ENCODE measurements at regions not wholly inside any gene's neighbourhood (a gene's known extent, or its start where the extent isn't known, plus 50 kb on each side); places are given as distances from the start of the nearest gene placed in this dataset.

DNA sequence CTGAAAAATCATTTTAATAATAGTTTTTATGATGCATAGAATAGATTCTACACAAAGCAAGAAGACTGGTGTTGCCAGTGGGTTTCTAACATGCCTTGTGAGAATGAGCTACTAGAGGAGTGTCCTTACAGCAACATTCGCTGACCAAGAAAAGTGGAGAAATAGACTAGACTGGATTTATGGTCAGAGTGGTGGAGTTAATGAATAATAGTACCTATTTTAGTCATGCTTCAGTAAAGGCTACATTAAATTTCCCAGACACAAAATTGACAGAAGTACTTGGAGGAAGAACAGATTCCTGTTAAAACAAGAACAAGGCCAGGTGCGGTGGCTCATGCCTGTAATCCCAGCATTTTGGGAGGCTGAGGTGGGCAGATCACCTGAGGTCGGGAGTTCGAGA lies 539.2 kb downstream of the ETS1 start:
- FAIRE-seq = no peak
- whole genome bisulfite sequencing (ENCODE audit: insufficient coverage, insufficient replicate concordance, low lambda C conversion rate, missing lambda C conversion rate) = 49% methylated on average over 4 of the region's 4 CpGs
- Histone ChIP-seq H3K4me3 (no peak overlapping the region), H3K27me3 (replicated peaks in 1 of 2; ENCODE audit: control insufficient read depth in 2 of 2, insufficient read depth in 2 of 2, low read length in 1 of 2) (peaks cover 0 to 1% of the 10 kb centered on the region in 2 experiments; a peak in 1 of 4 replicates), H3K4me2 (ENCODE audit: control insufficient read depth, insufficient read depth) (no peak overlapping the region), H3K27ac (ENCODE audit: control insufficient read depth, insufficient read depth) (no peak overlapping the region), H2AFZ (ENCODE audit: control insufficient read depth, low read depth, low read length) (no peak overlapping the region), H3K9me3 (replicated peaks; ENCODE audit: control insufficient read depth, insufficient read depth, low read length) (no peaks in the 10 kb centered on the region), H3K4me1 (ENCODE audit: control insufficient read depth, insufficient read depth, low read length) (no peaks in the 10 kb centered on the region), H4K20me1 (ENCODE audit: control insufficient read depth, insufficient read depth) (no peaks in the 10 kb centered on the region), H3K9ac (ENCODE audit: control insufficient read depth, insufficient read depth, low read length) (no peak overlapping the region), H3K79me2 (ENCODE audit: control insufficient read depth, insufficient read depth, low read length) (no peaks in the 10 kb centered on the region), H3K36me3 (ENCODE audit: control insufficient read depth in 2 of 2, insufficient read depth in 2 of 2, low read length in 1 of 2) (no peaks in the 10 kb centered on the region)
- ChIA-PET SMC1A (ENCODE audit: uncharacterized antibody, unreplicated experiment) (interaction anchor here (0.5 kb wide), 1 partner anchor 101 kb away, joined by 3 read pairs; no protein-coding TSS in a partner anchor), CTCF (no interaction called here), RAD21 (ENCODE audit: unreplicated experiment) (no interaction called here), POLR2A (no interaction called here)
- no peak for TF ChIP-seq JUNB (IDR thresholded peaks at IDR 0.05)
- TF ChIP-seq NR2C1 (IDR thresholded peaks at IDR 0.05) = no peak
- TF ChIP-seq HDAC2 (IDR thresholded peaks at IDR 0.05) = no peak
- no peak for TF ChIP-seq MEF2A (IDR thresholded peaks at IDR 0.05; ENCODE audit: insufficient read depth, low read depth, low read length)
- TF ChIP-seq BCL11A (IDR thresholded peaks at IDR 0.05; ENCODE audit: low read depth, low read length) = no peak
- TF ChIP-seq, protein P1, sequence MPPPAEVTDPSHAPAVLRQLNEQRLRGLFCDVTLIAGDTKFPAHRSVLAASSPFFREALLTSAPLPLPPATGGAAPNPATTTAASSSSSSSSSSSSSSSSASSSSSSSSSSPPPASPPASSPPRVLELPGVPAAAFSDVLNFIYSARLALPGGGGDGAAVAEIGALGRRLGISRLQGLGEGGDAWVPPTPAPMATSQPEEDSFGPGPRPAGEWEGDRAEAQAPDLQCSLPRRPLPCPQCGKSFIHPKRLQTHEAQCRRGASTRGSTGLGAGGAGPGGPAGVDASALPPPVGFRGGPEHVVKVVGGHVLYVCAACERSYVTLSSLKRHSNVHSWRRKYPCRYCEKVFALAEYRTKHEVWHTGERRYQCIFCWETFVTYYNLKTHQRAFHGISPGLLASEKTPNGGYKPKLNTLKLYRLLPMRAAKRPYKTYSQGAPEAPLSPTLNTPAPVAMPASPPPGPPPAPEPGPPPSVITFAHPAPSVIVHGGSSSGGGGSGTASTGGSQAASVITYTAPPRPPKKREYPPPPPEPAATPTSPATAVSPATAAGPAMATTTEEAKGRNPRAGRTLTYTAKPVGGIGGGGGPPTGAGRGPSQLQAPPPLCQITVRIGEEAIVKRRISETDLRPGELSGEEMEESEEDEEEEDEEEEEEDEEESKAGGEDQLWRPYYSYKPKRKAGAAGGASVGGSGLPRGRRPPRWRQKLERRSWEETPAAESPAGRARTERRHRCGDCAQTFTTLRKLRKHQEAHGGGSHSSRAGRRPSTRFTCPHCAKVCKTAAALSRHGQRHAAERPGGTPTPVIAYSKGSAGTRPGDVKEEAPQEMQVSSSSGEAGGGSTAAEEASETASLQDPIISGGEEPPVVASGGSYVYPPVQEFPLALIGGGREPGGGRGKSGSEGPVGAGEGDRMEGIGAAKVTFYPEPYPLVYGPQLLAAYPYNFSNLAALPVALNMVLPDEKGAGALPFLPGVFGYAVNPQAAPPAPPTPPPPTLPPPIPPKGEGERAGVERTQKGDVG (CRISPR knock-in tag; IDR thresholded peaks at IDR 0.05) = no peak
- TF ChIP-seq NR2F1 (conservative IDR thresholded peaks at IDR 0.05) = no peak
- TF ChIP-seq, protein P2, sequence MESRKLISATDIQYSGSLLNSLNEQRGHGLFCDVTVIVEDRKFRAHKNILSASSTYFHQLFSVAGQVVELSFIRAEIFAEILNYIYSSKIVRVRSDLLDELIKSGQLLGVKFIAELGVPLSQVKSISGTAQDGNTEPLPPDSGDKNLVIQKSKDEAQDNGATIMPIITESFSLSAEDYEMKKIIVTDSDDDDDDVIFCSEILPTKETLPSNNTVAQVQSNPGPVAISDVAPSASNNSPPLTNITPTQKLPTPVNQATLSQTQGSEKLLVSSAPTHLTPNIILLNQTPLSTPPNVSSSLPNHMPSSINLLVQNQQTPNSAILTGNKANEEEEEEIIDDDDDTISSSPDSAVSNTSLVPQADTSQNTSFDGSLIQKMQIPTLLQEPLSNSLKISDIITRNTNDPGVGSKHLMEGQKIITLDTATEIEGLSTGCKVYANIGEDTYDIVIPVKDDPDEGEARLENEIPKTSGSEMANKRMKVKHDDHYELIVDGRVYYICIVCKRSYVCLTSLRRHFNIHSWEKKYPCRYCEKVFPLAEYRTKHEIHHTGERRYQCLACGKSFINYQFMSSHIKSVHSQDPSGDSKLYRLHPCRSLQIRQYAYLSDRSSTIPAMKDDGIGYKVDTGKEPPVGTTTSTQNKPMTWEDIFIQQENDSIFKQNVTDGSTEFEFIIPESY (IDR thresholded peaks at IDR 0.05) = no peak
- no peak for TF ChIP-seq STAT3 (IDR thresholded peaks at IDR 0.05; ENCODE audit: low read depth, low read length)
- TF ChIP-seq, protein P3, sequence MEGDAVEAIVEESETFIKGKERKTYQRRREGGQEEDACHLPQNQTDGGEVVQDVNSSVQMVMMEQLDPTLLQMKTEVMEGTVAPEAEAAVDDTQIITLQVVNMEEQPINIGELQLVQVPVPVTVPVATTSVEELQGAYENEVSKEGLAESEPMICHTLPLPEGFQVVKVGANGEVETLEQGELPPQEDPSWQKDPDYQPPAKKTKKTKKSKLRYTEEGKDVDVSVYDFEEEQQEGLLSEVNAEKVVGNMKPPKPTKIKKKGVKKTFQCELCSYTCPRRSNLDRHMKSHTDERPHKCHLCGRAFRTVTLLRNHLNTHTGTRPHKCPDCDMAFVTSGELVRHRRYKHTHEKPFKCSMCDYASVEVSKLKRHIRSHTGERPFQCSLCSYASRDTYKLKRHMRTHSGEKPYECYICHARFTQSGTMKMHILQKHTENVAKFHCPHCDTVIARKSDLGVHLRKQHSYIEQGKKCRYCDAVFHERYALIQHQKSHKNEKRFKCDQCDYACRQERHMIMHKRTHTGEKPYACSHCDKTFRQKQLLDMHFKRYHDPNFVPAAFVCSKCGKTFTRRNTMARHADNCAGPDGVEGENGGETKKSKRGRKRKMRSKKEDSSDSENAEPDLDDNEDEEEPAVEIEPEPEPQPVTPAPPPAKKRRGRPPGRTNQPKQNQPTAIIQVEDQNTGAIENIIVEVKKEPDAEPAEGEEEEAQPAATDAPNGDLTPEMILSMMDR (IDR thresholded peaks at IDR 0.05 in 2 of 3, conservative IDR thresholded peaks at IDR 0.05 in 1 of 3; ENCODE audit: control insufficient read depth in 2 of 3, extremely low read depth in 1 of 3, insufficient read depth in 1 of 3, low read depth in 3 of 3, low read length in 3 of 3) = no peak
- TF ChIP-seq PAX8 (IDR thresholded peaks at IDR 0.05) = no peak
- intact Hi-C loops (cut with micrococcal nuclease; ENCODE audit: unreplicated experiment) (no loop called here), in situ Hi-C loops (cut with MboI) (no loop called here)
- DNase-seq (ENCODE audit: low read depth, low spot score) = no peak
- ATAC-seq = no peak
- BruUV-seq (replicated peaks) = no TSS peak

Measured in GM12878 (cell line).